Loucy (cell line): ENCODE measurements at regions not wholly inside any gene's neighbourhood (a gene's known extent, or its start where the extent isn't known, plus 50 kb on each side); places are given as distances from the start of the nearest gene placed in this dataset.

Source experiments
- H2AFZ ChIP-seq: fragments of 200-600 bp; sonication (generic); 2 replicates; pipeline ENCODE4 v1.6.0; 2016; ENCODE audit warnings: antibody characterized with exemption, mild to moderate bottlenecking, low read length, moderate library complexity
- H3F3A ChIP-seq: fragments of 200-600 bp; 2 replicates; pipeline ENCODE4 v1.6.0; 2016; ENCODE audit warnings: antibody characterized with exemption, low read depth, mild to moderate bottlenecking
- H3K27me3 ChIP-seq: fragments of 200-600 bp; sonication (generic); 2 replicates; pipeline ENCODE4 v1.6.1; 2014; ENCODE audit warnings: low read length, mild to moderate bottlenecking; ENCODE audit not compliant: insufficient read depth, poor library complexity, severe bottlenecking
- H3K36me3 ChIP-seq: fragments of 200-600 bp; sonication (generic); 2 replicates; pipeline ENCODE4 v1.6.1; 2016; ENCODE audit warnings: low read length; ENCODE audit not compliant: insufficient read depth
- H3K4me1 ChIP-seq: fragments of 200-600 bp; sonication (generic); 2 replicates; pipeline ENCODE4 v1.5.1; 2014; ENCODE audit warnings: low read length, mild to moderate bottlenecking; ENCODE audit not compliant: insufficient read depth, poor library complexity, severe bottlenecking
- H3K4me2 ChIP-seq: fragments of 200-600 bp; sonication (generic); 2 replicates; pipeline ENCODE4 v1.6.0; 2014; ENCODE audit warnings: antibody characterized with exemption, low read length, low read depth, mild to moderate bottlenecking; ENCODE audit not compliant: poor library complexity, severe bottlenecking
- H3K4me3 ChIP-seq: fragments of 200-600 bp; sonication (generic); 2 replicates; pipeline ENCODE4 v1.5.1; 2014; ENCODE audit warnings: low read length, mild to moderate bottlenecking, mixed read lengths; ENCODE audit not compliant: poor library complexity, severe bottlenecking
- H3K79me2 ChIP-seq: fragments of 200-600 bp; sonication (generic); 2 replicates; pipeline ENCODE4 v1.6.1; 2014; ENCODE audit warnings: low read length; ENCODE audit not compliant: insufficient read depth
- H3K9ac ChIP-seq: fragments of 200-600 bp; sonication (generic); 2 replicates; pipeline ENCODE4 v1.6.0; 2014; ENCODE audit warnings: mild to moderate bottlenecking, low read depth, low read length, moderate library complexity; ENCODE audit not compliant: poor library complexity, severe bottlenecking
- H3K9me2 ChIP-seq: fragments of 200-600 bp; sonication (generic); replicated peaks from 2 replicates; pipeline ENCODE4 v1.6.1; 2016; ENCODE audit warnings: low read depth, low read length, mixed read lengths
- H3K9me3 ChIP-seq: fragments of 200-600 bp; sonication (generic); 2 replicates; pipeline ENCODE4 v1.6.1; 2014; ENCODE audit warnings: mild to moderate bottlenecking, antibody characterized with exemption, low read length, low read depth; ENCODE audit not compliant: insufficient read depth
- H4K20me1 ChIP-seq: fragments of 200-600 bp; sonication (generic); 2 replicates; pipeline ENCODE4 v1.6.0; 2014; ENCODE audit warnings: antibody characterized with exemption, low read length, mild to moderate bottlenecking; ENCODE audit not compliant: insufficient read depth, poor library complexity, severe bottlenecking
- EZH2phosphoT487 ChIP-seq: fragments of 200-600 bp; IDR thresholded peaks from 2 replicates; pipeline ENCODE4 v1.6.1; 2018; ENCODE audit warnings: antibody characterized with exemption, mild to moderate bottlenecking, moderate library complexity, borderline replicate concordance
- TF ChIP-seq, protein P1 (sequence below): fragments of 200-600 bp; sonication (generic); conservative IDR thresholded peaks from 2 replicates; pipeline ENCODE4 v1.5.1; 2014; ENCODE audit warnings: mild to moderate bottlenecking, antibody characterized with exemption, low read length

DNA sequence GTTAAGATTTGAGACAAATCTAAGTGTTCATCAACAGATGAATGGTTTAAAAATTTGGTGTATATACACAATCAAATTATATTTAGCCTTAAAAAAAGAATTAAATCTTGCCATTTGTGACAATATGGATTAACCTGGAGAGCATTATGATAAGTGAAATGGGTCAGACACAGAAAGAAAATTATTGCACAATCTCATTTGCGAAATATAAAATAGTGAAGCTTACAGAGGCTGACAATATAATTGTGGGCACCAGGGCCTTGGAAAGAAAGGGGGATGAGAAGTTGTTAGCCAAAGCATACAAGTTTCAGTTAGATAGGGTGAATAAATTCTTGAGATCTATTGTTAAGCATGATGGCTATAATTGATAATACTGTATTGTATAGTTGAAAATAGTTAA, 883.0 kb downstream of the TECRL start:
- Histone ChIP-seq H3K4me3 (no peak overlapping the region), H3K36me3 (no peaks in the 10 kb centered on the region), H3K79me2 (no peaks in the 10 kb centered on the region), H3F3A (no peaks in the 10 kb centered on the region), H3K9ac (no peak overlapping the region), H3K9me3 (no peaks in the 10 kb centered on the region), H4K20me1 (no peaks in the 10 kb centered on the region), H3K4me1 (no peaks in the 10 kb centered on the region), H3K4me2 (no peak overlapping the region), H2AFZ (no peak overlapping the region), H3K9me2 (no peaks in the 10 kb centered on the region), H3K27me3 (no peaks in the 10 kb centered on the region)
- no peak for TF ChIP-seq EZH2phosphoT487
- TF ChIP-seq, protein P1, sequence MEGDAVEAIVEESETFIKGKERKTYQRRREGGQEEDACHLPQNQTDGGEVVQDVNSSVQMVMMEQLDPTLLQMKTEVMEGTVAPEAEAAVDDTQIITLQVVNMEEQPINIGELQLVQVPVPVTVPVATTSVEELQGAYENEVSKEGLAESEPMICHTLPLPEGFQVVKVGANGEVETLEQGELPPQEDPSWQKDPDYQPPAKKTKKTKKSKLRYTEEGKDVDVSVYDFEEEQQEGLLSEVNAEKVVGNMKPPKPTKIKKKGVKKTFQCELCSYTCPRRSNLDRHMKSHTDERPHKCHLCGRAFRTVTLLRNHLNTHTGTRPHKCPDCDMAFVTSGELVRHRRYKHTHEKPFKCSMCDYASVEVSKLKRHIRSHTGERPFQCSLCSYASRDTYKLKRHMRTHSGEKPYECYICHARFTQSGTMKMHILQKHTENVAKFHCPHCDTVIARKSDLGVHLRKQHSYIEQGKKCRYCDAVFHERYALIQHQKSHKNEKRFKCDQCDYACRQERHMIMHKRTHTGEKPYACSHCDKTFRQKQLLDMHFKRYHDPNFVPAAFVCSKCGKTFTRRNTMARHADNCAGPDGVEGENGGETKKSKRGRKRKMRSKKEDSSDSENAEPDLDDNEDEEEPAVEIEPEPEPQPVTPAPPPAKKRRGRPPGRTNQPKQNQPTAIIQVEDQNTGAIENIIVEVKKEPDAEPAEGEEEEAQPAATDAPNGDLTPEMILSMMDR: no peak

DNA sequence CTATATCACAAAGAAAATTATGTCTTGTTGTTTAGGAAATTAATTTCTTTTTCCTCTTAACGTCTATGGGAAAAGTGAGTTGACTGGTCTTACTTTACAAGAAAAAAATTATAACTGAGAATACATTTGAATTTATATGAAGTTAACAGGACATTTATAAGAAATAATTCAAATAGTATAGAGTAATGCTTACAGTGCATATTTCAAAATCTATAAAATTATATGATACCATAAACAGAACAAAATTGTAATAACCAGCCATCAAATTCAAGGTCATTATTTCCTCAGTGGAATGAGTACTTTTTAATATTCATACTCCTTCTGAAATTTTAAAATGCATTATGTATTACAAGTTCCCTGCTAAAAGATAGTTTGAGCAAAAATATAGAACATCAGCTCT, 884.5 kb downstream of the TECRL start:
- Histone ChIP-seq H2AFZ (no peak overlapping the region), H3F3A (no peaks in the 10 kb centered on the region), H3K36me3 (no peaks in the 10 kb centered on the region), H3K4me1 (no peaks in the 10 kb centered on the region), H3K79me2 (no peaks in the 10 kb centered on the region), H3K4me3 (no peak overlapping the region), H3K9me2 (no peaks in the 10 kb centered on the region), H3K9me3 (peaks cover 2% of the 10 kb centered on the region; the same call in 1 of the 2 replicates), H3K9ac (no peak overlapping the region), H4K20me1 (no peaks in the 10 kb centered on the region), H3K4me2 (no peak overlapping the region), H3K27me3 (no peaks in the 10 kb centered on the region)
- no peak for TF ChIP-seq EZH2phosphoT487
- TF ChIP-seq, protein P1: no peak

DNA sequence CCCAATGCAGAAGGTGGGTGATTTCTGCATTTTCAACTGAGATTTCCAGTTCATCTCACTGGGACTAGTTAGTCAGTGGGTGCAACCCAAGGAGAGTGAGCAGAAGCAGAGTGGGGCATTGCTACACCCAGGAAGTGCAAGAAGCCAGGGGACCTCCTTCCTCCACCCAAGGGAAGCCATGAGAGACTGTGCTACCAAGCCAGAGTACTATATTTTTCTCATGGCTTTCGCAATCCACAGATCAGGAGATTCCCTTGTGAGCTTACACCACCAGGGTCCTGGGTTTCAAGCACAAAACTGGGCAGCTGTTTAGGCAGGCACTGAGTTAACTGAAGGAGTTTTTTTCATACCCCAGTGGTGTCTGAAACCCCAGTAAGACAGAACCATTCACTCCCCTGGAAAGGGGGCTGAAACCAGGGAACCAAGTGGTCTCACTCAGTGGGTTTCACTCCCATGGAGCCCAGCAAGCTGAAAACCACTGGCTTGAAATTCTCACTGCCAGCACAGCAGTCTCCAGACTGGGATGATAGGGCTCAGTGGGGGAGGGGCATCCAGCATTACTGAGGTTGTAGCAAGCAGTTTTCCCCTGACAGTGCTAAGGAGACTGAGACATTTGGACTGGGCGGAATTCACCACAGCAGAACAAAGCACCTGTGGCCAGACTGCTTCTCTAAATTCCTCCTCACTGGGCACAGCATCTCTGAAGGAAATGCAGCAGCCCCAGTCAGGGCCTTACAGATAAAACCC, 903.4 kb downstream of the TECRL start:
- Histone ChIP-seq H3K4me2 (no peak overlapping the region), H2AFZ (no peak overlapping the region), H3K79me2 (no peaks in the 10 kb centered on the region), H3K27me3 (no peaks in the 10 kb centered on the region), H4K20me1 (no peaks in the 10 kb centered on the region), H3K36me3 (no peaks in the 10 kb centered on the region), H3F3A (no peaks in the 10 kb centered on the region), H3K4me1 (no peaks in the 10 kb centered on the region), H3K9me3 (no peaks in the 10 kb centered on the region), H3K9me2 (no peaks in the 10 kb centered on the region), H3K9ac (no peak overlapping the region), H3K4me3 (no peak overlapping the region)
- TF ChIP-seq, protein P1: no peak
- no peak for TF ChIP-seq EZH2phosphoT487
